Liver (tissue), 3 donors: ENCODE measurements at regions not wholly inside any gene's neighbourhood (a gene's known extent, or its start where the extent isn't known, plus 50 kb on each side); places are given as distances from the start of the nearest gene placed in this dataset.

Experiments used
- ATF3 ChIP-seq: IDR thresholded peaks from 2 replicates; pipeline ENCODE4 v1.6.1; 2016; ENCODE audit warnings: antibody characterized with exemption
- CTCF ChIP-seq: fragments of 150-350 bp; IDR thresholded peaks from 2 replicates; pipeline ENCODE4 v1.5.1; 2017; ENCODE audit warnings: improper control_type of control experiment, low read depth, low read length; ENCODE audit not compliant: missing input control
- FOXA1 ChIP-seq: IDR thresholded peaks from 2 replicates; pipeline ENCODE4 v1.6.1; 2016; ENCODE audit warnings: antibody characterized with exemption
- GABPA ChIP-seq, 2 donors: IDR thresholded peaks in 1 of 2; conservative IDR thresholded peaks in 1 of 2; 2 replicates each; pipeline ENCODE4 v1.6.1; 2016; ENCODE audit warnings: antibody characterized with exemption in 2 of 2, mild to moderate bottlenecking in 1 of 2, moderate library complexity in 1 of 2
- HNF4G ChIP-seq: IDR thresholded peaks from 2 replicates; pipeline ENCODE4 v1.6.1; 2016; ENCODE audit warnings: antibody characterized with exemption
- JUND ChIP-seq, 2 donors: IDR thresholded peaks; 2 replicates each; pipeline ENCODE4 v1.6.1; 2016; ENCODE audit warnings: antibody characterized with exemption in 2 of 2
- MAX ChIP-seq: IDR thresholded peaks from 2 replicates; pipeline ENCODE4 v1.6.1; 2016; ENCODE audit warnings: antibody characterized with exemption
- RAD21 ChIP-seq, 2 donors: IDR thresholded peaks; 2 replicates each; pipeline ENCODE4 v1.6.1; 2016; ENCODE audit warnings: antibody characterized with exemption in 2 of 2, mild to moderate bottlenecking in 2 of 2
- REST ChIP-seq: IDR thresholded peaks from 2 replicates; pipeline ENCODE4 v1.6.1; 2016; ENCODE audit warnings: antibody characterized with exemption, mild to moderate bottlenecking
- RXRA ChIP-seq, 2 donors: IDR thresholded peaks; 2 replicates each; pipeline ENCODE4 v1.6.1; 2017 to 2018; ENCODE audit warnings: antibody characterized with exemption in 2 of 2, mild to moderate bottlenecking in 1 of 2
- SP1 ChIP-seq: IDR thresholded peaks from 2 replicates; pipeline ENCODE4 v1.6.1; 2018; ENCODE audit warnings: antibody characterized with exemption, mild to moderate bottlenecking
- TAF1 ChIP-seq: conservative IDR thresholded peaks from 2 replicates; pipeline ENCODE4 v1.6.1; 2016; ENCODE audit warnings: antibody characterized with exemption, mild to moderate bottlenecking
- YY1 ChIP-seq: IDR thresholded peaks from 2 replicates; pipeline ENCODE4 v1.6.1; 2016; ENCODE audit warnings: antibody characterized with exemption, mild to moderate bottlenecking
- ZBTB33 ChIP-seq: IDR thresholded peaks from 2 replicates; pipeline ENCODE4 v1.6.1; 2016; ENCODE audit warnings: antibody characterized with exemption
- donor health status: healthy.
- donor health status: healthy.

- TF ChIP-seq CTCF (no peak), SP1 (no peak), GABPA (IDR thresholded peaks at IDR 0.05 in 1 of 2, conservative IDR thresholded peaks at IDR 0.05 in 1 of 2) (no peak), MAX (no peak), REST (no peak), ZBTB33 (no peak), JUND (IDR thresholded peaks at IDR 0.05) (no peak), TAF1 (no peak), YY1 (no peak), RAD21 (IDR thresholded peaks at IDR 0.05) (no peak), ATF3 (no peak), HNF4G (no peak), RXRA (IDR thresholded peaks at IDR 0.05) (no peak), FOXA1 (no peak)
These were observed 226.5 kb upstream of the ZBED5 start for GRCh38 chr11:11084337-11084736.
